NCI-H2196 (cell line): ENCODE measurements at regions not wholly inside any gene's neighbourhood (a gene's known extent, or its start where the extent isn't known, plus 50 kb on each side); places are given as distances from the start of the nearest gene placed in this dataset.

Experiments used
- DNase-seq: peaks from one replicate; lab custom pipeline; 2025; ENCODE audit not compliant: unreplicated experiment; lab: John Stamatoyannopoulos, UW

- DNase-seq = no peak
Measured at GRCh38 chr5:53211799-53212198, 102.2 kb upstream of the MOCS2 start.

- DNase-seq = no peak
Measured at GRCh38 chr5:53219174-53219573, 109.6 kb upstream of the MOCS2 start.

GRCh38 chr5:53219610-53220009 lies 110.1 kb upstream of the MOCS2 start:
- DNase-seq = no peak

GRCh38 chr5:53233645-53234405 lies 124.3 kb upstream of the MOCS2 start:
- DNase-seq = no peak

- DNase-seq = no peak
Measured at GRCh38 chr5:53236683-53237082, 127.1 kb upstream of the MOCS2 start.

- no peak for DNase-seq
Measured at GRCh38 chr5:53237876-53238275, 128.3 kb upstream of the MOCS2 start.

- no peak for DNase-seq
Measured at GRCh38 chr5:53239301-53239990, 129.9 kb upstream of the MOCS2 start.

GRCh38 chr5:53240661-53241060 lies 131.1 kb upstream of the MOCS2 start:
- DNase-seq = no peak

- no peak for DNase-seq
Measured at GRCh38 chr5:53241572-53241971, 132.0 kb upstream of the MOCS2 start.

- no peak for DNase-seq
Measured at GRCh38 chr5:53243403-53243802, 133.8 kb upstream of the MOCS2 start.

GRCh38 chr5:53246042-53246836 lies 136.7 kb upstream of the MOCS2 start:
- DNase-seq = no peak

GRCh38 chr5:53249529-53250200 lies 140.1 kb upstream of the MOCS2 start:
- DNase-seq = no peak

GRCh38 chr5:53250201-53250550 lies 140.6 kb upstream of the MOCS2 start:
- no peak for DNase-seq

- no peak for DNase-seq
Measured at GRCh38 chr5:53253421-53253871, 143.9 kb upstream of the MOCS2 start.

GRCh38 chr5:53256746-53257145 lies 147.2 kb upstream of the MOCS2 start:
- no peak for DNase-seq

GRCh38 chr5:53257806-53258373 lies 148.3 kb upstream of the MOCS2 start:
- DNase-seq = no peak

- DNase-seq = no peak
Measured at GRCh38 chr5:53259176-53259575, 149.6 kb upstream of the MOCS2 start.

GRCh38 chr5:53260446-53260845 lies 150.9 kb upstream of the MOCS2 start:
- DNase-seq = no peak

GRCh38 chr5:53261245-53261644 lies 151.7 kb upstream of the MOCS2 start:
- DNase-seq = no peak

- DNase-seq = no peak
Measured at GRCh38 chr5:53262348-53262970, 152.9 kb upstream of the MOCS2 start.
